HEK293 (cell line): ENCODE measurements at regions not wholly inside any gene's neighbourhood (a gene's known extent, or its start where the extent isn't known, plus 50 kb on each side); places are given as distances from the start of the nearest gene placed in this dataset.

Experiments
- ATF2 ChIP-seq: fragments of 450-650 bp; formaldehyde crosslinking; IDR thresholded peaks from 2 replicates; pipeline ENCODE4 v1.5.1; 2016; ENCODE audit warnings: missing biosample characterization, missing genetic modification characterization, low read depth
- CTCF ChIP-seq: fragments of 450-650 bp; formaldehyde crosslinking; IDR thresholded peaks from 2 replicates; pipeline ENCODE4 v1.5.1; 2016; ENCODE audit warnings: missing biosample characterization, missing genetic modification characterization
- KLF16 ChIP-seq: fragments of 450-650 bp; formaldehyde crosslinking; IDR thresholded peaks from 2 replicates; pipeline ENCODE4 v1.5.1; 2017; ENCODE audit warnings: missing biosample characterization, missing genetic modification characterization
- YY1 ChIP-seq: fragments of 450-650 bp; formaldehyde crosslinking; IDR thresholded peaks from 2 replicates; pipeline ENCODE4 v1.5.1; 2018; ENCODE audit warnings: missing biosample characterization, missing genetic modification characterization
- ZNF114 ChIP-seq: fragments of 450-650 bp; formaldehyde crosslinking; IDR thresholded peaks from 2 replicates; pipeline ENCODE4 v1.5.0; 2017; ENCODE audit warnings: missing biosample characterization, missing genetic modification characterization
- ZNF157 ChIP-seq: fragments of 450-650 bp; formaldehyde crosslinking; IDR thresholded peaks from 2 replicates; pipeline ENCODE4 v1.5.1; 2016; ENCODE audit warnings: missing biosample characterization, missing genetic modification characterization
- ZNF274 ChIP-seq, 2 experiments: fragments of 200-500 bp in 1 of 2; fragments of 450-650 bp in 1 of 2; sonication (Bioruptor generic) in 1 of 2; formaldehyde crosslinking in 1 of 2; IDR thresholded peaks; 2 replicates each; pipeline versions ENCODE4 v1.5.1 to v1.6.1; 2014 to 2016; ENCODE audit warnings: borderline replicate concordance in 1 of 2, inconsistent platforms in 1 of 2, low read length in 1 of 2, missing biosample characterization in 1 of 2, missing genetic modification characterization in 1 of 2
- ZNF341 ChIP-seq: fragments of 450-650 bp; formaldehyde crosslinking; IDR thresholded peaks from 2 replicates; pipeline ENCODE4; 2016; ENCODE audit warnings: low read depth, missing biosample characterization, missing genetic modification characterization
- ZNF561 ChIP-seq: fragments of 450-650 bp; IDR thresholded peaks from 2 replicates; pipeline ENCODE4 v1.5.1; 2018; ENCODE audit warnings: missing biosample characterization, missing genetic modification characterization, borderline replicate concordance
- ZNF677 ChIP-seq: fragments of 450-650 bp; IDR thresholded peaks from 2 replicates; pipeline ENCODE4 v1.5.0; 2018; ENCODE audit warnings: missing biosample characterization, mild to moderate bottlenecking, missing genetic modification characterization, moderate library complexity
- ZNF776 ChIP-seq: fragments of 450-650 bp; formaldehyde crosslinking; IDR thresholded peaks from 2 replicates; pipeline ENCODE4 v1.5.0; 2017; ENCODE audit warnings: missing biosample characterization, missing genetic modification characterization, borderline replicate concordance
- TF ChIP-seq, protein P1 (sequence below): fragments of 450-650 bp; formaldehyde crosslinking; IDR thresholded peaks from 2 replicates; pipeline ENCODE4 v1.5.1; 2016; ENCODE audit warnings: missing biosample characterization, missing genetic modification characterization

DNA sequence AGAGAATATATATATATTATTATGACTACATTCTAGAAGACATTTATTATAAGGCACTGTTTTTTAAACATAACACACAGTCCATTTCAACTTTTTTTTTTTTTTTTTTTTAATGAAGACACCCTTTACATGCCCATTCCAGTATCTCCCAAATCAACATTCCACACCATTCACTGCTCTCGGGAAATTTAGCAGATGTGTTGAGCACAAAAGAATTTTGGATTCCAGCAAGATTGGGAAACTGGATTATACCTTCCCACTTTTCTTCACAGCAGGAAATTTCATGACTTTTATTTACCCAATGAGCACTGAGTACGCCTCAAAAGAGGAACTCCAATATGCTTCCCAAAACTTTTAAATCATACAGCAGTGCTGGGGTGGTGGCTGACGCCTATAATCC is 333.6 kb upstream of the DAB2 start:
- TF ChIP-seq ZNF114 = no peak
- no peak for TF ChIP-seq ATF2 (tag by site-specific recombination)
- no peak for TF ChIP-seq ZNF561 (tag by site-specific recombination)
- TF ChIP-seq ZNF157 (tag by site-specific recombination) = no peak
- no peak for TF ChIP-seq ZNF677
- TF ChIP-seq, protein P1, sequence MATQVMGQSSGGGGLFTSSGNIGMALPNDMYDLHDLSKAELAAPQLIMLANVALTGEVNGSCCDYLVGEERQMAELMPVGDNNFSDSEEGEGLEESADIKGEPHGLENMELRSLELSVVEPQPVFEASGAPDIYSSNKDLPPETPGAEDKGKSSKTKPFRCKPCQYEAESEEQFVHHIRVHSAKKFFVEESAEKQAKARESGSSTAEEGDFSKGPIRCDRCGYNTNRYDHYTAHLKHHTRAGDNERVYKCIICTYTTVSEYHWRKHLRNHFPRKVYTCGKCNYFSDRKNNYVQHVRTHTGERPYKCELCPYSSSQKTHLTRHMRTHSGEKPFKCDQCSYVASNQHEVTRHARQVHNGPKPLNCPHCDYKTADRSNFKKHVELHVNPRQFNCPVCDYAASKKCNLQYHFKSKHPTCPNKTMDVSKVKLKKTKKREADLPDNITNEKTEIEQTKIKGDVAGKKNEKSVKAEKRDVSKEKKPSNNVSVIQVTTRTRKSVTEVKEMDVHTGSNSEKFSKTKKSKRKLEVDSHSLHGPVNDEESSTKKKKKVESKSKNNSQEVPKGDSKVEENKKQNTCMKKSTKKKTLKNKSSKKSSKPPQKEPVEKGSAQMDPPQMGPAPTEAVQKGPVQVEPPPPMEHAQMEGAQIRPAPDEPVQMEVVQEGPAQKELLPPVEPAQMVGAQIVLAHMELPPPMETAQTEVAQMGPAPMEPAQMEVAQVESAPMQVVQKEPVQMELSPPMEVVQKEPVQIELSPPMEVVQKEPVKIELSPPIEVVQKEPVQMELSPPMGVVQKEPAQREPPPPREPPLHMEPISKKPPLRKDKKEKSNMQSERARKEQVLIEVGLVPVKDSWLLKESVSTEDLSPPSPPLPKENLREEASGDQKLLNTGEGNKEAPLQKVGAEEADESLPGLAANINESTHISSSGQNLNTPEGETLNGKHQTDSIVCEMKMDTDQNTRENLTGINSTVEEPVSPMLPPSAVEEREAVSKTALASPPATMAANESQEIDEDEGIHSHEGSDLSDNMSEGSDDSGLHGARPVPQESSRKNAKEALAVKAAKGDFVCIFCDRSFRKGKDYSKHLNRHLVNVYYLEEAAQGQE (tag by site-specific recombination) = no peak
- no peak for TF ChIP-seq CTCF
- no peak for TF ChIP-seq ZNF776 (tag by site-specific recombination)
- no peak for TF ChIP-seq ZNF274 (IDR thresholded peaks at IDR 0.05; ENCODE audit: low read length)
- no peak for TF ChIP-seq ZNF274 (tag by site-specific recombination; IDR thresholded peaks at IDR 0.05; ENCODE audit: borderline replicate concordance)
- no peak for TF ChIP-seq YY1
- no peak for TF ChIP-seq KLF16 (tag by site-specific recombination)
- no peak for TF ChIP-seq ZNF341 (tag by site-specific recombination)
